ENCODE measurements at regions not wholly inside any gene's neighbourhood (a gene's known extent, or its start where the extent isn't known, plus 50 kb on each side); places are given as distances from the start of the nearest gene placed in this dataset.

GRCh38 chr5:124074500-124074899 lies 562.5 kb downstream of the CSNK1G3 start:
- H3T11ph ChIP-seq (ENCODE audit: low read length), result no peak overlapping the region
- H2BK12ac ChIP-seq (ENCODE audit: insufficient read length, low read depth, low read length), result no peak overlapping the region
- H2AK5ac ChIP-seq (ENCODE audit: insufficient read length, low read length), result no peak overlapping the region
- no peak overlapping the region for H4K5ac ChIP-seq (ENCODE audit: insufficient read length, low read depth, low read length)
- no peak overlapping the region for H4K91ac ChIP-seq (ENCODE audit: insufficient read length, low read depth, low read length)
- Mint-ChIP-seq H3K36me3 (ENCODE audit: insufficient read depth in 1 of 3, low read depth in 3 of 3) (peaks cover 0 to 5% (median 0%) of the 10 kb centered on the region in 3 experiments; a peak in 1 of 7 replicates), H3K4me3 (no peak overlapping the region), H3K9me3 (no peaks in the 10 kb centered on the region), H3K27me3 (ENCODE audit: low read depth) (no peaks in the 10 kb centered on the region), H3K27ac (no peak overlapping the region), H3K4me1 (peaks cover 0 to 9% of the 10 kb centered on the region in 2 experiments; a peak in 2 of 4 replicates)
- H3K4ac ChIP-seq (ENCODE audit: low read depth, low read length), result no peak overlapping the region
- no peak overlapping the region for H3K27ac ChIP-seq (ENCODE audit: insufficient read length, low read depth, low read length)
- no peaks in the 10 kb centered on the region for H3K27me3 ChIP-seq (ENCODE audit: insufficient read depth, low read length)
- no peak overlapping the region for H3K9ac ChIP-seq (ENCODE audit: extremely low read depth, insufficient read length, low read length)
- no peak overlapping the region for H3K14ac ChIP-seq (ENCODE audit: insufficient read depth, low read length)
- no peak overlapping the region for H2AFZ ChIP-seq (ENCODE audit: low read length)
- H2BK15ac ChIP-seq (ENCODE audit: low read depth, low read length), result no peak overlapping the region
- H3K4me1 ChIP-seq (ENCODE audit: insufficient read depth, low read length), result no peaks in the 10 kb centered on the region
- H3K23ac ChIP-seq (ENCODE audit: insufficient read length, low read depth, low read length), result no peak overlapping the region
- TF ChIP-seq, protein P1, sequence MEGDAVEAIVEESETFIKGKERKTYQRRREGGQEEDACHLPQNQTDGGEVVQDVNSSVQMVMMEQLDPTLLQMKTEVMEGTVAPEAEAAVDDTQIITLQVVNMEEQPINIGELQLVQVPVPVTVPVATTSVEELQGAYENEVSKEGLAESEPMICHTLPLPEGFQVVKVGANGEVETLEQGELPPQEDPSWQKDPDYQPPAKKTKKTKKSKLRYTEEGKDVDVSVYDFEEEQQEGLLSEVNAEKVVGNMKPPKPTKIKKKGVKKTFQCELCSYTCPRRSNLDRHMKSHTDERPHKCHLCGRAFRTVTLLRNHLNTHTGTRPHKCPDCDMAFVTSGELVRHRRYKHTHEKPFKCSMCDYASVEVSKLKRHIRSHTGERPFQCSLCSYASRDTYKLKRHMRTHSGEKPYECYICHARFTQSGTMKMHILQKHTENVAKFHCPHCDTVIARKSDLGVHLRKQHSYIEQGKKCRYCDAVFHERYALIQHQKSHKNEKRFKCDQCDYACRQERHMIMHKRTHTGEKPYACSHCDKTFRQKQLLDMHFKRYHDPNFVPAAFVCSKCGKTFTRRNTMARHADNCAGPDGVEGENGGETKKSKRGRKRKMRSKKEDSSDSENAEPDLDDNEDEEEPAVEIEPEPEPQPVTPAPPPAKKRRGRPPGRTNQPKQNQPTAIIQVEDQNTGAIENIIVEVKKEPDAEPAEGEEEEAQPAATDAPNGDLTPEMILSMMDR (conservative IDR thresholded peaks at IDR 0.05), result no peak
- no peak overlapping the region for H3K56ac ChIP-seq (ENCODE audit: insufficient read length, low read depth, low read length)
- no peak overlapping the region for H2BK120ac ChIP-seq (ENCODE audit: low read depth, low read length, poor library complexity, severe bottlenecking)
- no peaks in the 10 kb centered on the region for H3K9me3 ChIP-seq (ENCODE audit: control insufficient read depth, low read depth, low read length)
- H3K79me1 ChIP-seq (ENCODE audit: insufficient read depth, low read depth, low read length, poor library complexity, severe bottlenecking), result no peaks in the 10 kb centered on the region
- H4K20me1 ChIP-seq (ENCODE audit: control insufficient read depth, insufficient read depth, insufficient read length), result no peaks in the 10 kb centered on the region
- no peak overlapping the region for H2BK5ac ChIP-seq (ENCODE audit: insufficient read length, low read length)
- H2BK20ac ChIP-seq (ENCODE audit: low read depth, low read length, poor library complexity, severe bottlenecking), result no peak overlapping the region
- no peak overlapping the region for H3K18ac ChIP-seq (ENCODE audit: insufficient read length, low read depth, low read length)
- H3K79me2 ChIP-seq (ENCODE audit: insufficient read depth, low read length), result no peaks in the 10 kb centered on the region
- DNase-seq, result no peak
- no peak overlapping the region for H4K8ac ChIP-seq (replicated peaks; ENCODE audit: insufficient read length, low read depth, low read length)
- no peak overlapping the region for H3K4me2 ChIP-seq (ENCODE audit: insufficient read depth, insufficient read length, low read length)
- no peaks in the 10 kb centered on the region for H3K23me2 ChIP-seq (ENCODE audit: insufficient read length, low read depth, low read length, poor library complexity, severe bottlenecking)
